Right atrium auricular region (tissue), 2 donors: ENCODE measurements at regions not wholly inside any gene's neighbourhood (a gene's known extent, or its start where the extent isn't known, plus 50 kb on each side); places are given as distances from the start of the nearest gene placed in this dataset.
"Not testable (repeated sequence)": the region's sequence is repeated elsewhere in the genome, so short reads cannot be mapped to it uniquely, and the experiment has no call there.

Experiments
- DNase-seq: peaks from one replicate; pipeline ENCODE4 v3.0.0-alpha.2; 2019; ENCODE audit warnings: low spot score
- H3K27ac ChIP-seq, 2 donors: fragments of 200-600 bp; sonication (generic); 1 replicate in 1 of 2; 2 replicates in 1 of 2; pipeline ENCODE4 v1.5.1; 2016 to 2019
- H3K27me3 ChIP-seq, 2 donors: fragments of 200-600 bp; sonication (generic); one replicate each; pipeline versions ENCODE4 v1.5.1 to v1.6.0; 2017 to 2019
- H3K36me3 ChIP-seq: fragments of 200-600 bp; sonication (generic); one replicate; pipeline ENCODE4 v1.5.1; 2016
- H3K4me1 ChIP-seq, 2 donors: fragments of 200-600 bp; sonication (generic); one replicate each; pipeline versions ENCODE4 v1.5.1 to v1.6.0; 2017 to 2019
- H3K4me3 ChIP-seq, 2 donors: fragments of 200-600 bp; sonication (generic); 1 replicate in 1 of 2; 2 replicates in 1 of 2; pipeline ENCODE4 v1.5.1; 2017 to 2019; ENCODE audit warnings: mild to moderate bottlenecking in 1 of 2, moderate library complexity in 1 of 2
- H3K9me3 ChIP-seq, 2 donors: fragments of 200-600 bp; sonication (generic); one replicate each; pipeline ENCODE4 v1.5.1; 2019
- CTCF ChIP-seq, 2 donors: fragments of 200-600 bp; sonication (generic); IDR thresholded peaks; one replicate each; pipeline ENCODE4 v1.5.1; 2019; ENCODE audit warnings: antibody characterized with exemption in 2 of 2

DNA sequence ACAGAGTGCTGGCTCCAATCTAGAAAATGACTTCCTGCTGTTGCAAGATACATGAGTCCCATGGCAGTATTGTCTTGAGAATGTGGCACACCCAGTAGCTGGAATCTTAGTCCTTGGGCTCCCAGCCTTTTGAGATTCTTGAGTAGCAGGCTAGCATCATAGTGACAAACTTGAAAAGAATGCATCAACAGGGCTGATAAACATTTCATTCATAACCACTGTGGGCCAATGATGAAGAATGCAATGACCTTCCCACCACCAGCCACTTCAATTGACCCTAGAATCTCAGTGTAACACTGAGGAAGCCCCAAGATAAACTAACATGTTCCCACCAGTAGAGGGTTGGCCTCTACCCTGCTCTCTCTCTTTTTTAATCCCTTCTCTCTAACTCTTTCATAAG lies 329.3 kb downstream of the GBA3 start:
- no peaks in the 10 kb centered on the region for H3K27me3 ChIP-seq
- no peak overlapping the region for H3K27ac ChIP-seq
- no peak overlapping the region for H3K4me3 ChIP-seq
- no peak for TF ChIP-seq CTCF (IDR thresholded peaks at IDR 0.05)
- H3K36me3 ChIP-seq, result no peaks in the 10 kb centered on the region
- no peak for DNase-seq
- no peaks in the 10 kb centered on the region for H3K4me1 ChIP-seq
- H3K9me3 ChIP-seq, result no peaks in the 10 kb centered on the region

DNA sequence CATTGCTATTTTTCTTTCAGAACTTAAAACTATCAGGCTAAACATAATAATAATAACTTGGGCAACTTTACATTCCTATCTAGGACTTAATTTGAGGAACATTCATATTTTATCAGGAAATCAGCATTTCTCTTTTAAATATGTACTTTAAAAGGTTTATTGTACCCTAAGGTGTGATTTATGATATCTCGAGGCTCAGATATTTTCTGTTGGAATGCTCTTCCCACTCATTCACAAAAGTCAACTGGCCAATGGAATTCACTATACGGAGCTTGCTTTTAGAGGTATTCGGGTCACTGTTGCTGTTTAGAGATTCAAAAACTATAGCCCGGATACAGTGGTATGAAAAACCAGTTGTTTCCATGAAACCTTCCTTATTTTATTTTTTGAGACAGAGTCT lies 328.3 kb downstream of the GBA3 start:
- DNase-seq, result no peak
- Histone ChIP-seq H3K9me3 (no peaks in the 10 kb centered on the region), H3K36me3 (no peaks in the 10 kb centered on the region), H3K27ac (no peak overlapping the region), H3K27me3 (no peaks in the 10 kb centered on the region), H3K4me3 (no peak overlapping the region), H3K4me1 (no peaks in the 10 kb centered on the region)
- no peak for TF ChIP-seq CTCF (IDR thresholded peaks at IDR 0.05)

DNA sequence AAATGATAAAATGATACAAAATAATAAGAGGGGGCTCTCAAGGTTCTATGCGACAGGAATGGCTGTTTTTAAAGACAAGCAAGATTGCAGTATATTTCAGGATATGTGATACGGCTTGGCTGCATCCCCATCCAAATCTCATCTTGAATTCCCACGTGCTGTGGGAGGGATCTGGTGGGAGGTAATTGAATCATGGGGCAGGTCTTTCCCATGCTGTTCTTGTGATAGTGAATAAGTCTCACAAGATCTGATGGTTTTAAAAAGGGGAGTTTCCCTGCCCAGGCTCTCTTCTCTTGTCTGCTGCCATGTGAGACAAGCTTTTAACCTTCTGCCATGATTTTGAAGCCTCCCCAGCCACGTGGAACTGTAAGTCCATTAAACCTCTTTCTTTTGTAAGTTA lies 327.7 kb downstream of the GBA3 start:
- not testable (repeated sequence) for H3K27me3 ChIP-seq, H3K9me3 ChIP-seq, H3K27ac ChIP-seq, H3K4me1 ChIP-seq, DNase-seq, H3K36me3 ChIP-seq, H3K4me3 ChIP-seq

GRCh38 chr4:23016981-23017380 lies 324.2 kb downstream of the GBA3 start:
- Histone ChIP-seq H3K4me1 (no peaks in the 10 kb centered on the region), H3K36me3 (no peaks in the 10 kb centered on the region), H3K9me3 (no peaks in the 10 kb centered on the region), H3K27me3 (no peaks in the 10 kb centered on the region), H3K4me3 (no peak overlapping the region), H3K27ac (no peak overlapping the region)
- DNase-seq, result no peak
- no peak for TF ChIP-seq CTCF (IDR thresholded peaks at IDR 0.05)

DNA sequence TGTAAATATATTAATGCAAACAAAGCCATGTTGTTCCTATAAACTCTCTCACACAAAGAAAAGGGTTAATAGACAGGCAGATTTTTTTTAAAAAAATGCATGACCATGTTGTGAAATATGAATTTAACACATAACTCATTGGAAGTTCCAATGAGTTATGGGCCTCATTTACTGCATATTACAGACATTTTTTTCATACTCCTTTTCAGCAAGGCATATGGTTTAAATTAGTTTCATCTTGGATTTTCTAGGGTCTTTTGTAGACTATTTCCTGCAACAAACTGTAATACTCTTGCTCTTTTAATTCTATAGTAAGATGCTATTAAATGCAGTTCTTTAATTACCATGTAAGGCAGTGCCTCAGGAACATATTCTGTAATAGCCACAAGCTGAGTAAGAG lies 323.1 kb downstream of the GBA3 start:
- no peak for DNase-seq
- Histone ChIP-seq H3K9me3 (no peaks in the 10 kb centered on the region), H3K27ac (no peak overlapping the region), H3K4me1 (no peaks in the 10 kb centered on the region), H3K4me3 (no peak overlapping the region), H3K36me3 (no peaks in the 10 kb centered on the region), H3K27me3 (no peaks in the 10 kb centered on the region)
- TF ChIP-seq CTCF (IDR thresholded peaks at IDR 0.05), result no peak

DNA sequence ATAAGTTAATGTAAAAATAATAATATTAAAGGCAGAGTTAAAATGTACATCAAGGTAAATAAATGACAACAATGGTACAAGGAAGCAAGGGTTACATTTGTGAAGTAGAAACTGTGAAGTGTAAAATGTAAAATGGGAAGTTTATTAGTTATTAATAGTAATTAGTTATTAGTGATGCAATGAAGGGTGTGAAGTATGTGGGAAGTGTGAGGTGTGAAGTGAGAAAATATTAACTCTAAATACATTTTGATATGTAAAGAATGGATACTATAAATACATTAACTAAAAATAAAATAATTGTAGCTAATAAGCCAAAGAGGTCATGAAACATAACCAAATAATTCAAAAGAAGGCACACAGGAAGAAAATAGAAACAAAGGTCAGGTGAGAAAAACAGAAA lies 316.4 kb downstream of the GBA3 start:
- H3K27me3 ChIP-seq, result no peaks in the 10 kb centered on the region
- TF ChIP-seq CTCF (IDR thresholded peaks at IDR 0.05), result no peak

More for the DNA sequence above, 316.4 kb downstream of the GBA3 start:
- DNase-seq, result no peak
- Histone ChIP-seq H3K36me3 (no peaks in the 10 kb centered on the region), H3K9me3 (peaks cover 0 to 5% of the 10 kb centered on the region in 2 donors), H3K4me3 (no peak overlapping the region), H3K4me1 (no peaks in the 10 kb centered on the region), H3K27ac (no peak overlapping the region)
